Naive thymus-derived CD8-positive, alpha-beta T cell (primary cell): ENCODE measurements at regions not wholly inside any gene's neighbourhood (a gene's known extent, or its start where the extent isn't known, plus 50 kb on each side); places are given as distances from the start of the nearest gene placed in this dataset.

Experiments
- ATAC-seq, 2 donors: fragments of 150-1000 bp; cut with Tn5 transposase in 1 of 2; sonication (Bioruptor Pico), chemical (Tn5 transposase) in 1 of 2; 1 replicate in 1 of 2; 2 replicates in 1 of 2; pipeline ENCODE4 v1.10.0; 2021; ENCODE audit warnings: mild to moderate bottlenecking in 2 of 2, moderate library complexity in 2 of 2
- POLR2A ChIA-PET: fragments of 350-600 bp; sonication (Branson Sonifier 250); formaldehyde crosslinking; loops from one replicate; lab custom pipeline; 2021; ENCODE audit warnings: antibody characterized with exemption; lab: Charles Lee
- DNase-seq, 10 donors: peaks; one replicate each; pipeline versions ENCODE4 v3.0.0 to v3.0.0-alpha.2; 2020 to 2022
- H3K27ac Mint-ChIP-seq, 10 donors: one replicate each; pipeline ENCODE4 v1.8.0; 2020 to 2022; ENCODE audit warnings: mild to moderate bottlenecking in 10 of 10, mixed read lengths in 10 of 10, moderate library complexity in 4 of 10, inconsistent platforms in 1 of 10
- H3K27me3 Mint-ChIP-seq, 5 donors: one replicate each; pipeline ENCODE4 v1.8.0; 2021 to 2022; ENCODE audit warnings: mixed read lengths in 5 of 5
- H3K36me3 Mint-ChIP-seq, 3 donors: one replicate each; pipeline ENCODE4 v1.8.0; 2020 to 2022; ENCODE audit warnings: mixed read lengths in 3 of 3, mild to moderate bottlenecking in 2 of 3, inconsistent platforms in 1 of 3
- H3K4me1 Mint-ChIP-seq, 4 donors: one replicate each; pipeline ENCODE4 v1.8.0; 2021 to 2022; ENCODE audit warnings: mixed read lengths in 4 of 4
- H3K4me3 Mint-ChIP-seq, 10 donors: one replicate each; pipeline ENCODE4 v1.8.0; 2020 to 2022; ENCODE audit warnings: mild to moderate bottlenecking in 10 of 10, mixed read lengths in 10 of 10, moderate library complexity in 6 of 10, inconsistent platforms in 1 of 10
- H3K9me3 Mint-ChIP-seq, 9 donors: one replicate each; pipeline ENCODE4 v1.8.0; 2020 to 2022; ENCODE audit warnings: mixed read lengths in 9 of 9, mild to moderate bottlenecking in 3 of 9, inconsistent platforms in 1 of 9, moderate library complexity in 1 of 9

GRCh38 chr10:108275895-108276685 lies 1111.6 kb upstream of the SORCS1 start:
- DNase-seq = no peak
- H3K4me1 Mint-ChIP-seq = no peaks in the 10 kb centered on the region
- POLR2A ChIA-PET = no interaction called here

GRCh38 chr10:108260383-108260906 lies 1095.9 kb upstream of the SORCS1 start:
- DNase-seq (no peak), ATAC-seq (no peak)
- Mint-ChIP-seq H3K4me3 (no peak overlapping the region), H3K9me3 (peaks cover 0 to 9% (median 1%) of the 10 kb centered on the region in 9 donors), H3K27ac (no peak overlapping the region), H3K4me1 (no peaks in the 10 kb centered on the region), H3K27me3 (no peaks in the 10 kb centered on the region), H3K36me3 (no peaks in the 10 kb centered on the region)
- POLR2A ChIA-PET = no interaction called here

More at GRCh38 chr10:108275895-108276685, 1111.6 kb upstream of the SORCS1 start:
- ATAC-seq = no peak
- no peak overlapping the region for H3K27ac Mint-ChIP-seq
- H3K4me3 Mint-ChIP-seq = no peak overlapping the region
- peaks cover 2 to 30% (median 10%) of the 10 kb centered on the region in 9 donors for H3K9me3 Mint-ChIP-seq
- H3K27me3 Mint-ChIP-seq = no peaks in the 10 kb centered on the region
- H3K36me3 Mint-ChIP-seq = peaks cover 0 to 4% (median 0%) of the 10 kb centered on the region in 3 donors

GRCh38 chr10:108254089-108254488 lies 1089.6 kb upstream of the SORCS1 start:
- Mint-ChIP-seq H3K9me3 (peaks cover 0 to 10% (median 7%) of the 10 kb centered on the region in 9 donors), H3K4me1 (no peaks in the 10 kb centered on the region), H3K27me3 (no peaks in the 10 kb centered on the region), H3K36me3 (no peaks in the 10 kb centered on the region), H3K4me3 (no peak overlapping the region), H3K27ac (no peak overlapping the region)
- POLR2A ChIA-PET = no interaction called here
- DNase-seq (no peak), ATAC-seq (no peak)

- DNase-seq (no peak), ATAC-seq (no peak)
- no peaks in the 10 kb centered on the region for H3K4me1 Mint-ChIP-seq
- H3K4me3 Mint-ChIP-seq = no peak overlapping the region
- H3K36me3 Mint-ChIP-seq = no peaks in the 10 kb centered on the region
- peaks cover 0 to 13% (median 9%) of the 10 kb centered on the region in 9 donors for H3K9me3 Mint-ChIP-seq
- no peaks in the 10 kb centered on the region for H3K27me3 Mint-ChIP-seq
- H3K27ac Mint-ChIP-seq = no peak overlapping the region
- POLR2A ChIA-PET = no interaction called here
Measured at GRCh38 chr10:108252771-108253170, 1088.3 kb upstream of the SORCS1 start.

GRCh38 chr10:108250936-108251620 lies 1086.6 kb upstream of the SORCS1 start:
- ATAC-seq (no peak), DNase-seq (no peak)
- H3K9me3 Mint-ChIP-seq = peaks cover 0 to 24% (median 10%) of the 10 kb centered on the region in 9 donors
- no peak overlapping the region for H3K4me3 Mint-ChIP-seq
- H3K36me3 Mint-ChIP-seq = no peaks in the 10 kb centered on the region
- H3K27ac Mint-ChIP-seq = no peak overlapping the region
- no peaks in the 10 kb centered on the region for H3K27me3 Mint-ChIP-seq
- no peaks in the 10 kb centered on the region for H3K4me1 Mint-ChIP-seq
- POLR2A ChIA-PET = no interaction called here

GRCh38 chr10:108249940-108250339 lies 1085.4 kb upstream of the SORCS1 start:
- Mint-ChIP-seq H3K27me3 (no peaks in the 10 kb centered on the region), H3K36me3 (no peaks in the 10 kb centered on the region), H3K9me3 (peaks cover 0 to 25% (median 11%) of the 10 kb centered on the region in 9 donors), H3K4me3 (no peak overlapping the region), H3K4me1 (no peaks in the 10 kb centered on the region), H3K27ac (peak overlapping the region in 1 of 10 donors; percentile 40)
- POLR2A ChIA-PET = no interaction called here
- DNase-seq (no peak), ATAC-seq (no peak)

- Mint-ChIP-seq H3K36me3 (no peaks in the 10 kb centered on the region), H3K27ac (no peak overlapping the region), H3K4me3 (no peak overlapping the region), H3K4me1 (no peaks in the 10 kb centered on the region), H3K27me3 (no peaks in the 10 kb centered on the region), H3K9me3 (peaks cover 2 to 37% (median 9%) of the 10 kb centered on the region in 9 donors)
- POLR2A ChIA-PET = no interaction called here
- ATAC-seq (no peak), DNase-seq (no peak)
Measured at GRCh38 chr10:108244443-108245228, 1080.1 kb upstream of the SORCS1 start.

GRCh38 chr10:108241166-108241565 lies 1076.7 kb upstream of the SORCS1 start:
- no peak overlapping the region for H3K27ac Mint-ChIP-seq
- no peaks in the 10 kb centered on the region for H3K36me3 Mint-ChIP-seq
- H3K4me3 Mint-ChIP-seq = no peak overlapping the region
- DNase-seq = no peak
- peaks cover 2 to 28% (median 10%) of the 10 kb centered on the region in 9 donors for H3K9me3 Mint-ChIP-seq
- POLR2A ChIA-PET = no interaction called here
- ATAC-seq = no peak
- H3K27me3 Mint-ChIP-seq = no peaks in the 10 kb centered on the region
- no peaks in the 10 kb centered on the region for H3K4me1 Mint-ChIP-seq

- POLR2A ChIA-PET = no interaction called here
- H3K27me3 Mint-ChIP-seq = no peaks in the 10 kb centered on the region
- H3K4me3 Mint-ChIP-seq = no peak overlapping the region
- no peaks in the 10 kb centered on the region for H3K36me3 Mint-ChIP-seq
- H3K27ac Mint-ChIP-seq = no peak overlapping the region
- ATAC-seq (no peak), DNase-seq (no peak)
- H3K4me1 Mint-ChIP-seq = no peaks in the 10 kb centered on the region
- peaks cover 0 to 20% (median 9%) of the 10 kb centered on the region in 9 donors for H3K9me3 Mint-ChIP-seq
Measured at GRCh38 chr10:108238261-108238660, 1073.8 kb upstream of the SORCS1 start.

GRCh38 chr10:108230478-108231170 lies 1066.1 kb upstream of the SORCS1 start:
- DNase-seq (no peak), ATAC-seq (no peak)
- Mint-ChIP-seq H3K27me3 (no peaks in the 10 kb centered on the region), H3K36me3 (no peaks in the 10 kb centered on the region), H3K4me3 (no peak overlapping the region), H3K27ac (no peak overlapping the region), H3K9me3 (peaks cover 0 to 25% (median 9%) of the 10 kb centered on the region in 9 donors), H3K4me1 (no peaks in the 10 kb centered on the region)
- POLR2A ChIA-PET = no interaction called here

- H3K27ac Mint-ChIP-seq = no peak overlapping the region
- H3K36me3 Mint-ChIP-seq = no peaks in the 10 kb centered on the region
- H3K9me3 Mint-ChIP-seq = peaks cover 0 to 29% (median 11%) of the 10 kb centered on the region in 9 donors
- no peaks in the 10 kb centered on the region for H3K4me1 Mint-ChIP-seq
- POLR2A ChIA-PET = no interaction called here
- no peaks in the 10 kb centered on the region for H3K27me3 Mint-ChIP-seq
- H3K4me3 Mint-ChIP-seq = no peak overlapping the region
- no peak for DNase-seq
- ATAC-seq = no peak
Measured at GRCh38 chr10:108208732-108209131, 1044.2 kb upstream of the SORCS1 start.

- POLR2A ChIA-PET = no interaction called here
- Mint-ChIP-seq H3K36me3 (no peaks in the 10 kb centered on the region), H3K4me1 (no peaks in the 10 kb centered on the region), H3K4me3 (no peak overlapping the region), H3K9me3 (peaks cover 0 to 25% (median 8%) of the 10 kb centered on the region in 9 donors), H3K27ac (no peak overlapping the region), H3K27me3 (no peaks in the 10 kb centered on the region)
- no peak for ATAC-seq
- DNase-seq = no peak
Measured at GRCh38 chr10:108208038-108208437, 1043.5 kb upstream of the SORCS1 start.
